Dendritic cell treated with granulocyte-macrophage colony-stimulating factor and Interleukin-4, amounts not matched to agents 40 ng/mL and 50 ng/mL, for 4 days (primary cell): ENCODE measurements at regions not wholly inside any gene's neighbourhood (a gene's known extent, or its start where the extent isn't known, plus 50 kb on each side); places are given as distances from the start of the nearest gene placed in this dataset.

Experiments
- H3K27ac Mint-ChIP-seq: one replicate; pipeline ENCODE4 v1.8.0; 2022; ENCODE audit warnings: mild to moderate bottlenecking, mixed read lengths
- H3K27me3 Mint-ChIP-seq: one replicate; pipeline ENCODE4 v1.8.0; 2022; ENCODE audit warnings: mild to moderate bottlenecking, mixed read lengths
- H3K36me3 Mint-ChIP-seq: one replicate; pipeline ENCODE4 v1.8.0; 2022; ENCODE audit warnings: low read depth, mixed read lengths
- H3K4me1 Mint-ChIP-seq: one replicate; pipeline ENCODE4 v1.8.0; 2022; ENCODE audit warnings: low read depth, mixed read lengths
- H3K4me3 Mint-ChIP-seq: one replicate; pipeline ENCODE4 v1.8.0; 2022; ENCODE audit warnings: mild to moderate bottlenecking, moderate library complexity, mixed read lengths
- H3K9me3 Mint-ChIP-seq: one replicate; pipeline ENCODE4 v1.8.0; 2022; ENCODE audit warnings: mixed read lengths
- intact Hi-C: fragments of 100-400 bp; cut with micrococcal nuclease; formaldehyde crosslinking; loops from one replicate; pipeline ENCODE4 v1.15.0; 2022

- no peak overlapping the region for H3K4me3 Mint-ChIP-seq
- H3K27me3 Mint-ChIP-seq, result no peaks in the 10 kb centered on the region
- intact Hi-C loops, result no loop called here
- no peak overlapping the region for H3K27ac Mint-ChIP-seq
- no peaks in the 10 kb centered on the region for H3K9me3 Mint-ChIP-seq
- H3K36me3 Mint-ChIP-seq, result no peaks in the 10 kb centered on the region
- H3K4me1 Mint-ChIP-seq, result no peaks in the 10 kb centered on the region
Measured at GRCh38 chr5:6943197-6944112, 230.2 kb downstream of the TENT4A start.

GRCh38 chr5:6948562-6948961, 235.3 kb downstream of the TENT4A start:
- no peaks in the 10 kb centered on the region for H3K27me3 Mint-ChIP-seq
- H3K4me1 Mint-ChIP-seq, result no peaks in the 10 kb centered on the region
- no peak overlapping the region for H3K4me3 Mint-ChIP-seq
- no peak overlapping the region for H3K27ac Mint-ChIP-seq
- H3K36me3 Mint-ChIP-seq, result no peaks in the 10 kb centered on the region
- intact Hi-C loops, result no loop called here
- H3K9me3 Mint-ChIP-seq, result no peaks in the 10 kb centered on the region

GRCh38 chr5:6949230-6949629, 236.0 kb downstream of the TENT4A start:
- intact Hi-C loops, result no loop called here
- Mint-ChIP-seq H3K27ac (no peak overlapping the region), H3K9me3 (no peaks in the 10 kb centered on the region), H3K27me3 (no peaks in the 10 kb centered on the region), H3K4me1 (no peaks in the 10 kb centered on the region), H3K4me3 (no peak overlapping the region), H3K36me3 (no peaks in the 10 kb centered on the region)

- Mint-ChIP-seq H3K4me1 (no peaks in the 10 kb centered on the region), H3K27me3 (no peaks in the 10 kb centered on the region), H3K36me3 (no peaks in the 10 kb centered on the region), H3K27ac (no peak overlapping the region), H3K9me3 (no peaks in the 10 kb centered on the region), H3K4me3 (no peak overlapping the region)
- intact Hi-C loops, result no loop called here
Measured at GRCh38 chr5:6950250-6950649, 237.0 kb downstream of the TENT4A start.

GRCh38 chr5:6950860-6951259, 237.6 kb downstream of the TENT4A start:
- no peaks in the 10 kb centered on the region for H3K4me1 Mint-ChIP-seq
- no peak overlapping the region for H3K4me3 Mint-ChIP-seq
- intact Hi-C loops, result no loop called here
- no peaks in the 10 kb centered on the region for H3K27me3 Mint-ChIP-seq
- H3K27ac Mint-ChIP-seq, result no peak overlapping the region
- H3K9me3 Mint-ChIP-seq, result no peaks in the 10 kb centered on the region
- no peaks in the 10 kb centered on the region for H3K36me3 Mint-ChIP-seq

GRCh38 chr5:6961123-6961522, 247.9 kb downstream of the TENT4A start:
- intact Hi-C loops, result no loop called here
- Mint-ChIP-seq H3K27me3 (no peaks in the 10 kb centered on the region), H3K36me3 (no peaks in the 10 kb centered on the region), H3K4me3 (no peak overlapping the region), H3K9me3 (peaks cover 9% of the 10 kb centered on the region), H3K27ac (no peak overlapping the region), H3K4me1 (no peaks in the 10 kb centered on the region)

GRCh38 chr5:6961837-6962635, 248.8 kb downstream of the TENT4A start:
- intact Hi-C loops, result no loop called here
- no peaks in the 10 kb centered on the region for H3K36me3 Mint-ChIP-seq
- no peak overlapping the region for H3K4me3 Mint-ChIP-seq
- no peak overlapping the region for H3K27ac Mint-ChIP-seq
- no peaks in the 10 kb centered on the region for H3K4me1 Mint-ChIP-seq
- no peaks in the 10 kb centered on the region for H3K27me3 Mint-ChIP-seq
- H3K9me3 Mint-ChIP-seq, result peaks cover 9% of the 10 kb centered on the region

- Mint-ChIP-seq H3K4me1 (no peaks in the 10 kb centered on the region), H3K27ac (no peak overlapping the region), H3K9me3 (no peaks in the 10 kb centered on the region), H3K4me3 (no peak overlapping the region), H3K36me3 (no peaks in the 10 kb centered on the region), H3K27me3 (no peaks in the 10 kb centered on the region)
- intact Hi-C loops, result no loop called here
Measured at GRCh38 chr5:6976971-6977370, 263.7 kb downstream of the TENT4A start.

GRCh38 chr5:6979061-6979460, 265.8 kb downstream of the TENT4A start:
- intact Hi-C loops, result no loop called here
- no peak overlapping the region for H3K4me3 Mint-ChIP-seq
- H3K36me3 Mint-ChIP-seq, result no peaks in the 10 kb centered on the region
- no peaks in the 10 kb centered on the region for H3K27me3 Mint-ChIP-seq
- no peak overlapping the region for H3K27ac Mint-ChIP-seq
- H3K4me1 Mint-ChIP-seq, result no peaks in the 10 kb centered on the region
- no peaks in the 10 kb centered on the region for H3K9me3 Mint-ChIP-seq

- no peaks in the 10 kb centered on the region for H3K9me3 Mint-ChIP-seq
- H3K27ac Mint-ChIP-seq, result no peak overlapping the region
- no peak overlapping the region for H3K4me3 Mint-ChIP-seq
- H3K27me3 Mint-ChIP-seq, result peaks cover 3% of the 10 kb centered on the region
- H3K36me3 Mint-ChIP-seq, result no peaks in the 10 kb centered on the region
- intact Hi-C loops, result no loop called here
- H3K4me1 Mint-ChIP-seq, result no peaks in the 10 kb centered on the region
Measured at GRCh38 chr5:6989230-6989629, 276.0 kb downstream of the TENT4A start.

GRCh38 chr5:6994097-6994496, 280.9 kb downstream of the TENT4A start:
- Mint-ChIP-seq H3K9me3 (peaks cover 23% of the 10 kb centered on the region), H3K27ac (no peak overlapping the region), H3K27me3 (peaks cover 3% of the 10 kb centered on the region), H3K4me1 (no peaks in the 10 kb centered on the region), H3K36me3 (no peaks in the 10 kb centered on the region), H3K4me3 (no peak overlapping the region)
- intact Hi-C loops, result no loop called here

GRCh38 chr5:6995115-6995514, 281.9 kb downstream of the TENT4A start:
- H3K27me3 Mint-ChIP-seq, result peaks cover 3% of the 10 kb centered on the region
- H3K4me1 Mint-ChIP-seq, result no peaks in the 10 kb centered on the region
- intact Hi-C loops, result no loop called here
- no peak overlapping the region for H3K27ac Mint-ChIP-seq
- H3K4me3 Mint-ChIP-seq, result no peak overlapping the region
- H3K9me3 Mint-ChIP-seq, result peaks cover 24% of the 10 kb centered on the region
- H3K36me3 Mint-ChIP-seq, result no peaks in the 10 kb centered on the region

- intact Hi-C loops, result no loop called here
- H3K27ac Mint-ChIP-seq, result no peak overlapping the region
Measured at GRCh38 chr5:7000310-7000709, 287.1 kb downstream of the TENT4A start.

GRCh38 chr5:7010591-7010990, 297.4 kb downstream of the TENT4A start:
- no peak overlapping the region for H3K4me3 Mint-ChIP-seq
- intact Hi-C loops, result no loop called here
- no peaks in the 10 kb centered on the region for H3K36me3 Mint-ChIP-seq
- H3K27ac Mint-ChIP-seq, result no peak overlapping the region
- no peaks in the 10 kb centered on the region for H3K4me1 Mint-ChIP-seq
- H3K27me3 Mint-ChIP-seq, result no peaks in the 10 kb centered on the region
- no peaks in the 10 kb centered on the region for H3K9me3 Mint-ChIP-seq

More at GRCh38 chr5:7000310-7000709, 287.1 kb downstream of the TENT4A start:
- H3K4me1 Mint-ChIP-seq, result no peaks in the 10 kb centered on the region
- no peaks in the 10 kb centered on the region for H3K27me3 Mint-ChIP-seq
- no peaks in the 10 kb centered on the region for H3K36me3 Mint-ChIP-seq
- H3K4me3 Mint-ChIP-seq, result no peak overlapping the region
- H3K9me3 Mint-ChIP-seq, result peaks cover 41% of the 10 kb centered on the region
